NCI-H128 (cell line): ENCODE measurements at regions not wholly inside any gene's neighbourhood (a gene's known extent, or its start where the extent isn't known, plus 50 kb on each side); places are given as distances from the start of the nearest gene placed in this dataset.

Experiments
- DNase-seq: peaks from one replicate; lab custom pipeline; 2025; ENCODE audit not compliant: unreplicated experiment; lab: John Stamatoyannopoulos, UW

GRCh38 chr2:150732064-150732463 lies 244.6 kb upstream of the RND3 start:
- no peak for DNase-seq

GRCh38 chr2:150729495-150729955 lies 242.1 kb upstream of the RND3 start:
- DNase-seq: no peak

GRCh38 chr2:150718280-150718679 lies 230.8 kb upstream of the RND3 start:
- no peak for DNase-seq

- DNase-seq: no peak
Measured at GRCh38 chr2:150716186-150716585, 228.7 kb upstream of the RND3 start.

GRCh38 chr2:150715501-150715900 lies 228.0 kb upstream of the RND3 start:
- DNase-seq: no peak

- peak; percentile 5 for DNase-seq
Measured at GRCh38 chr2:150710916-150711315, 223.4 kb upstream of the RND3 start.

GRCh38 chr2:150710041-150710440 lies 222.6 kb upstream of the RND3 start:
- no peak for DNase-seq

GRCh38 chr2:150706561-150706960 lies 219.1 kb upstream of the RND3 start:
- no peak for DNase-seq

- no peak for DNase-seq
Measured at GRCh38 chr2:150705767-150706166, 218.3 kb upstream of the RND3 start.

GRCh38 chr2:150705357-150705756 lies 217.9 kb upstream of the RND3 start:
- no peak for DNase-seq

- DNase-seq: no peak
Measured at GRCh38 chr2:150702791-150703190, 215.3 kb upstream of the RND3 start.

- no peak for DNase-seq
Measured at GRCh38 chr2:150700666-150701580, 213.5 kb upstream of the RND3 start.

- no peak for DNase-seq
Measured at GRCh38 chr2:150699218-150699617, 211.8 kb upstream of the RND3 start.

GRCh38 chr2:150698016-150698661 lies 210.7 kb upstream of the RND3 start:
- DNase-seq: no peak

- DNase-seq: no peak
Measured at GRCh38 chr2:150697596-150697995, 210.1 kb upstream of the RND3 start.

- DNase-seq: no peak
Measured at GRCh38 chr2:150695451-150696135, 208.1 kb upstream of the RND3 start.

- DNase-seq: no peak
Measured at GRCh38 chr2:150693556-150693955, 206.1 kb upstream of the RND3 start.

GRCh38 chr2:150690870-150691269 lies 203.4 kb upstream of the RND3 start:
- no peak for DNase-seq

- no peak for DNase-seq
Measured at GRCh38 chr2:150690261-150690660, 202.8 kb upstream of the RND3 start.

GRCh38 chr2:150689590-150689989 lies 202.1 kb upstream of the RND3 start:
- no peak for DNase-seq

- DNase-seq: no peak
Measured at GRCh38 chr2:150688016-150688415, 200.5 kb upstream of the RND3 start.

- no peak for DNase-seq
Measured at GRCh38 chr2:150686391-150686790, 198.9 kb upstream of the RND3 start.
